SU-DHL-6 (cell line): ENCODE measurements at regions not wholly inside any gene's neighbourhood (a gene's known extent, or its start where the extent isn't known, plus 50 kb on each side); places are given as distances from the start of the nearest gene placed in this dataset.
"Not testable (repeated sequence)": the region's sequence is repeated elsewhere in the genome, so short reads cannot be mapped to it uniquely, and the experiment has no call there.

ENCODE experiments used
- H2AFZ ChIP-seq: fragments of 200-600 bp; sonication (generic); 2 replicates; pipeline ENCODE4 v1.6.1; 2014; ENCODE audit warnings: low read depth, mild to moderate bottlenecking, moderate library complexity, mixed read lengths, antibody characterized with exemption, low read length; ENCODE audit not compliant: severe bottlenecking
- H3F3A ChIP-seq: fragments of 200-600 bp; shearing (Covaris generic); 2 replicates; pipeline ENCODE4 v1.6.0; 2016; ENCODE audit warnings: antibody characterized with exemption, mild to moderate bottlenecking; ENCODE audit not compliant: insufficient read depth
- H3K27ac ChIP-seq: fragments of 200-600 bp; sonication (generic); 2 replicates; pipeline ENCODE4 v1.5.1; 2016; ENCODE audit warnings: low read depth, mild to moderate bottlenecking, low read length, moderate library complexity, mixed read lengths
- H3K27me3 ChIP-seq: fragments of 200-600 bp; sonication (generic), shearing (Covaris generic); 2 replicates; pipeline ENCODE4 v1.6.0; 2014; ENCODE audit warnings: mild to moderate bottlenecking, low read length
- H3K36me3 ChIP-seq: fragments of 200-600 bp; sonication (generic); 2 replicates; pipeline ENCODE4 v1.6.1; 2014; ENCODE audit warnings: mild to moderate bottlenecking, low read length, mixed read lengths
- H3K4me2 ChIP-seq: fragments of 300-600, 200-600 bp; shearing (Covaris generic), sonication (generic); 2 replicates; pipeline ENCODE4 v1.6.0; 2014; ENCODE audit warnings: low read length, low read depth, mild to moderate bottlenecking; ENCODE audit not compliant: poor library complexity, severe bottlenecking
- H3K4me3 ChIP-seq: fragments of 200-600 bp; sonication (generic); 2 replicates; pipeline ENCODE4 v1.5.1; 2014; ENCODE audit warnings: antibody characterized with exemption, low read length, mild to moderate bottlenecking, mixed read lengths; ENCODE audit not compliant: insufficient read depth, poor library complexity, severe bottlenecking
- H3K79me2 ChIP-seq: fragments of 200-600 bp; sonication (generic); 2 replicates; pipeline ENCODE4 v1.6.1; 2014; ENCODE audit warnings: mild to moderate bottlenecking, low read length, moderate library complexity; ENCODE audit not compliant: insufficient read depth
- H3K9ac ChIP-seq: fragments of 200-600 bp; sonication (generic); 2 replicates; pipeline ENCODE4 v1.7.0; 2014; ENCODE audit warnings: mild to moderate bottlenecking, low read length
- H3K9me2 ChIP-seq: fragments of 200-600 bp; sonication (generic); replicated peaks from 2 replicates; pipeline ENCODE4 v1.6.1; 2014; ENCODE audit warnings: low read length; ENCODE audit not compliant: insufficient read depth
- H3K9me3 ChIP-seq: fragments of 200-600 bp; sonication (generic); 2 replicates; pipeline ENCODE4 v1.6.1; 2014; ENCODE audit warnings: low read length, mixed read lengths; ENCODE audit not compliant: insufficient read depth
- H4K20me1 ChIP-seq: fragments of 200-600 bp; sonication (generic); 2 replicates; pipeline ENCODE4 v1.6.1; 2014; ENCODE audit warnings: low read depth, mild to moderate bottlenecking, antibody characterized with exemption, low read length, moderate library complexity, mixed read lengths
- EZH2phosphoT487 ChIP-seq: fragments of 200-600 bp; sonication (generic), shearing (Covaris generic); conservative IDR thresholded peaks from 2 replicates; pipeline ENCODE4 v1.6.1; 2018; ENCODE audit warnings: mild to moderate bottlenecking, antibody characterized with exemption, low read length, moderate library complexity, mixed read lengths
- TF ChIP-seq, protein P1 (sequence below): fragments of 200-600 bp; sonication (generic); IDR thresholded peaks from one replicate; pipeline ENCODE4 v1.5.1; 2017; ENCODE audit warnings: antibody characterized with exemption, mild to moderate bottlenecking, low read length, moderate library complexity; ENCODE audit not compliant: insufficient read depth, poor library complexity, severe bottlenecking

DNA sequence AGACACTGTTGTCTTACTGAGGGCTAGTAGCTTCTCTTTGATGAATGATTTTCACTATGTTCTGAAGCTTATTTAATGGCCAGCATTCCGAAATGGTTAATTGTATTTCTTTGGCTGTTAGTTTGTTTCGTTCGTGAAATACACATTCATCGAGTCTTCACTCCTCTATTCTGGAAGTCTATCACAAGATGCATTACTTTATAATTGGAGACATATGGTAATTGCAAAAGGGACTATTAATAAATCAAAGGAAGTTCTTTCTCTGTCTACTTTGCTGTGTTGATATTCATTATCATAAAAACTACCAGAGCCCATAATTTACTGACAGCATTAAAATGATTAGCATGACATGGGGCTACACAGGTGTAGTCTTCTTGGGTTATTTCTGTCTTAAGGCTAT lies 133.8 kb upstream of the IGFBP3 start:
- H3K9ac ChIP-seq, result no peak overlapping the region
- TF ChIP-seq, protein P1, sequence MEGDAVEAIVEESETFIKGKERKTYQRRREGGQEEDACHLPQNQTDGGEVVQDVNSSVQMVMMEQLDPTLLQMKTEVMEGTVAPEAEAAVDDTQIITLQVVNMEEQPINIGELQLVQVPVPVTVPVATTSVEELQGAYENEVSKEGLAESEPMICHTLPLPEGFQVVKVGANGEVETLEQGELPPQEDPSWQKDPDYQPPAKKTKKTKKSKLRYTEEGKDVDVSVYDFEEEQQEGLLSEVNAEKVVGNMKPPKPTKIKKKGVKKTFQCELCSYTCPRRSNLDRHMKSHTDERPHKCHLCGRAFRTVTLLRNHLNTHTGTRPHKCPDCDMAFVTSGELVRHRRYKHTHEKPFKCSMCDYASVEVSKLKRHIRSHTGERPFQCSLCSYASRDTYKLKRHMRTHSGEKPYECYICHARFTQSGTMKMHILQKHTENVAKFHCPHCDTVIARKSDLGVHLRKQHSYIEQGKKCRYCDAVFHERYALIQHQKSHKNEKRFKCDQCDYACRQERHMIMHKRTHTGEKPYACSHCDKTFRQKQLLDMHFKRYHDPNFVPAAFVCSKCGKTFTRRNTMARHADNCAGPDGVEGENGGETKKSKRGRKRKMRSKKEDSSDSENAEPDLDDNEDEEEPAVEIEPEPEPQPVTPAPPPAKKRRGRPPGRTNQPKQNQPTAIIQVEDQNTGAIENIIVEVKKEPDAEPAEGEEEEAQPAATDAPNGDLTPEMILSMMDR, result no peak
- no peak for TF ChIP-seq EZH2phosphoT487
- H3K9me3 ChIP-seq, result no peaks in the 10 kb centered on the region
- no peak overlapping the region for H2AFZ ChIP-seq
- no peaks in the 10 kb centered on the region for H3K36me3 ChIP-seq
- no peaks in the 10 kb centered on the region for H3K9me2 ChIP-seq
- 0 out of 2 replicates have a peak, but pooled peaks cover 2% of the 10 kb centered on the region for H3K27me3 ChIP-seq
- H3K4me2 ChIP-seq, result no peak overlapping the region
- H4K20me1 ChIP-seq, result no peaks in the 10 kb centered on the region
- no peaks in the 10 kb centered on the region for H3F3A ChIP-seq
- H3K4me3 ChIP-seq, result no peak overlapping the region
- no peaks in the 10 kb centered on the region for H3K79me2 ChIP-seq
- H3K27ac ChIP-seq, result no peak overlapping the region

- TF ChIP-seq, protein P1, result no peak
- no peak for TF ChIP-seq EZH2phosphoT487
Measured at GRCh38 chr7:46054272-46054671, 133.2 kb upstream of the IGFBP3 start.

GRCh38 chr7:46047581-46047980 lies 126.5 kb upstream of the IGFBP3 start:
- Histone ChIP-seq H2AFZ (no peak overlapping the region), H3K9ac (no peak overlapping the region), H3K27me3 (no peaks in the 10 kb centered on the region), H3K9me2 (no peaks in the 10 kb centered on the region), H3K27ac (no peak overlapping the region), H3K4me2 (no peak overlapping the region), H3K79me2 (no peaks in the 10 kb centered on the region), H3K9me3 (no peaks in the 10 kb centered on the region), H3K4me3 (no peak overlapping the region), H3K36me3 (no peaks in the 10 kb centered on the region), H3F3A (no peaks in the 10 kb centered on the region), H4K20me1 (no peaks in the 10 kb centered on the region)
- no peak for TF ChIP-seq EZH2phosphoT487
- TF ChIP-seq, protein P1, result no peak

More at GRCh38 chr7:46054272-46054671, 133.2 kb upstream of the IGFBP3 start:
- Histone ChIP-seq H3K79me2 (no peaks in the 10 kb centered on the region), H2AFZ (no peak overlapping the region), H3K4me2 (no peak overlapping the region), H3K27me3 (0 out of 2 replicates have a peak, but pooled peaks cover 2% of the 10 kb centered on the region), H3K36me3 (no peaks in the 10 kb centered on the region), H3K4me3 (no peak overlapping the region), H4K20me1 (no peaks in the 10 kb centered on the region), H3K27ac (no peak overlapping the region), H3K9me2 (no peaks in the 10 kb centered on the region), H3K9ac (no peak overlapping the region), H3F3A (no peaks in the 10 kb centered on the region), H3K9me3 (no peaks in the 10 kb centered on the region)

DNA sequence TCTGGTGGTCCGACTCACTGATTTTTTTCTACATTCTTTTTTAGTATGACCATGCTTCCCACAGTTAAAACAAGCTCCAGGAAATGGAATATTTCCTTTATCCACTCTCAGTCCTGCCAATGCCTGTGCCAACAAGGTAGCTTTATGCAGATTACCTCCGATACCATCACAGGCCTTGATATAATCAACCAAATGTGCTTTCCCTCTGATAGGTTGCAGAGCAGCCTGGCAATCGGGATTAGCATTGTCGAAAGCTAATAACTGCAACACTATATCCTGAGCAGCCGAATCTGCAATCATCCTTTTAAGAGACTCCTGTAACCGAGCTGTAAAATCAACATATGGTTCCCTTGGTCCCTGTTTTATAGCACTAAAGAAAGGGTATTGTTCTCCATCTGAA lies 122.3 kb upstream of the IGFBP3 start:
- H3K79me2 ChIP-seq, H3K9me2 ChIP-seq, H3K4me3 ChIP-seq, H3K4me2 ChIP-seq, H3K27ac ChIP-seq, H3F3A ChIP-seq, H3K9ac ChIP-seq, H3K27me3 ChIP-seq, H3K9me3 ChIP-seq, H2AFZ ChIP-seq, H3K36me3 ChIP-seq, H4K20me1 ChIP-seq: not testable (repeated sequence)

GRCh38 chr7:46039813-46040212 lies 118.7 kb upstream of the IGFBP3 start:
- H3K9ac ChIP-seq, H3K36me3 ChIP-seq, H3K79me2 ChIP-seq, H4K20me1 ChIP-seq, H3F3A ChIP-seq, H2AFZ ChIP-seq, H3K4me2 ChIP-seq, H3K9me2 ChIP-seq, H3K27ac ChIP-seq, H3K4me3 ChIP-seq, H3K9me3 ChIP-seq, H3K27me3 ChIP-seq: not testable (repeated sequence)
